GM04503 (cell line): ENCODE measurements at regions not wholly inside any gene's neighbourhood (a gene's known extent, or its start where the extent isn't known, plus 50 kb on each side); places are given as distances from the start of the nearest gene placed in this dataset.

ENCODE experiments used
- DNase-seq: peaks from one replicate; pipeline ENCODE4 v3.0.0-alpha.2; 2012; ENCODE audit warnings: low read depth

DNA sequence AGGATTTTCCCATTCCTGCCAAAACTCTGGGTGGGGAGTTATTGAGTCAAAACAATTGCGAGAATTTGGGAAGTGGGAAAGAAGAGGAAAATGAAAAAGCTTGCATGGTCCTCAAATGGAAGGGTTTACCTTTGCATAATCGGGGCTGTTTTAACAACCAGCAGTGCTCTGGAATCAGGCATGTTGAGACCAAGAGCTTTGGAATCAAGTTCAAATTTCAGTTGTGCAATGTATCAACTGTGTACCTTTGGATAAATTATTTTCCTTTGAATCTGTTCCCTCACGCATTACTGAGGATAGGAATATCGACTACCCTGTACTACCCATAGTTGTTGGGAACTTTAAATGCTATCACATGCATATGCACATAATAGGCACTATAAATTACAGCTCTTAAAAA lies 205.5 kb downstream of the JCAD start:
- no peak for DNase-seq

DNA sequence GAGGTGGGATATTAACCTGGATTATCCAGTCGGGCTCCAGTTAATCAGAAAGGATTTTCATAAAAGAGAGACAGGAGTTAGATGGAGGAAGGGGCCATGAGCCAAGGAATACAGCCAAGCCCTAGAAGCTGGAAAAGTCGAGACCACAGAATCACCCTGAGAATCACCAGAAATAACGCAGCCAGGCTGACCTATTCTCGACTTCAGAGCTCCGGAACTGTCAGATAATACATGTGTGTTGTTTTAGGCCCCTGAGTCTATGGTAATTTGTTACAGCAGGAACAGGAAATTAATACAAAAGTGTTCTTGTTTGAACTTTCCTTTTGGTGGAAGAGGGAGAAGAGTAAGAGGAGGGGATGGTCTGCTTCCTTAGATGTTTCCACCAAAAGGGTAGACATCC lies 208.1 kb downstream of the JCAD start:
- no peak for DNase-seq

DNA sequence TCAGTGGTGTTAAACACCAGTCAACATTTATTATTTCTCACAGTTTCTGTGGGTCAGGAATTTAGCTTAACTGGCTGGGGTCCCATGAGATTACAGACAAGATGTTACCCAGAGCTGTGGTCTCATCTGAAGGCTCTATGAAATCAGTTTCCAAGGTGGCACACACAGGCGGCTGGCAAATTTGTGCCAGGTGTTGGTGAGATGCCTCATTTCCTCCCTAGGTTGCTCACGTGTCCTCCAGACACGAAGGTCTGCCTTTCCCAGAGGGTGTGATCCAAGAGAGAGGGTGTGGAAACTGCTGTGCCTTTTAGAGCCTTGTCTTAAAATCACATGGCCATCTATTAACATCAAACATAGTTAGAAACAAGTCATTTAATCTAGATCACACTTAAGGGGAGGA lies 209.0 kb downstream of the JCAD start:
- DNase-seq = no peak

DNA sequence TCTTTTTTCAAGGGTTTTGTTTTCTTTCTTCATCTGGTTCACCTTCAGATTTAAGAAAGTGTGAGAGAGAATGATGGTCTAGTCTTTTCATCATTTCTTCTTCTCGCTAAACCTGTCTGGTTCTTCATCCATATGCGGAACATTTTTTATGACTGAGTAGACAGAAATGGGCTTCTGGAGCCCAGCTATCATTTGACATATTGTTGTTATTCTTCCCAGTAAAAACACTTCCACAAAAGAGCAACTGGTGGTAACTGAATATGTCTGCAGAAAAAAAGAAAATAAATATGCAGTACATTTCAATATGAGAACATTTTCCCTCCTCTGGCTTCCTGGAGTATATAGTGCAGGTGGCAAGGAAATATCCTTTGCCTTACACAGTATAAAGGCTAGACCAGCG lies 209.5 kb downstream of the JCAD start:
- no peak for DNase-seq

DNA sequence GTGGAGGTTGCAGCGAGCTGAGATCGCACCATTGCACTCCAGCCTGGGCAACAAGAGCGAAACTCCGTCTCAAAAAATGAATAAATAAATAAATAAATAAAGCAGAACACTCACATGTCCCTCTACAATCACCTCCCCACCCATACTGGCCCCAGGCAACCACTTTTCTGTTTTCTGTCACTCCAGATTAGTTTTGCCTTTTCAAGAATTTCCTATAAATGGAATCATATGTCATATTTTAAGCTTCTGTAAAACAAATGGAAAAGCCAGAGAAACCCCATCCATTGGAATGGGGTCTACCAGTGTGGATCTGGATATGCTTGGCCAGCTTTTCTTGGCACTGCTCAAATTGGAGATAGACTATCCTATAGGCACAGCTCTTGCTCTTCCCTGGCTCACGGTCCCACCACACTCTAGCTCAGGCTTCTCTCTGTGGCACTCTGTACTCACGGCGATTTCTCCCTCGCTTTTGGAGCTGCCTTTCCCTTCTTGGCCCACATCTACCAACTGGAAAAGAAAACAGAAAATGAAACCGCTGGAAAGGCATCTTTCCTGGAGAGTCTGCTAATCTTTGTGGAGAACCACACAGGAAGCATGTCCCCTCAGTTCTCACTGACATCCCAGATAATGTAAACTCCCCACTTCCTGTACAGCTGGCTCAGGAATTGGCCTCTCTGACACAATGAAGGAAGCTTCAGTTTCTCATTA lies 210.1 kb downstream of the JCAD start:
- no peak for DNase-seq

DNA sequence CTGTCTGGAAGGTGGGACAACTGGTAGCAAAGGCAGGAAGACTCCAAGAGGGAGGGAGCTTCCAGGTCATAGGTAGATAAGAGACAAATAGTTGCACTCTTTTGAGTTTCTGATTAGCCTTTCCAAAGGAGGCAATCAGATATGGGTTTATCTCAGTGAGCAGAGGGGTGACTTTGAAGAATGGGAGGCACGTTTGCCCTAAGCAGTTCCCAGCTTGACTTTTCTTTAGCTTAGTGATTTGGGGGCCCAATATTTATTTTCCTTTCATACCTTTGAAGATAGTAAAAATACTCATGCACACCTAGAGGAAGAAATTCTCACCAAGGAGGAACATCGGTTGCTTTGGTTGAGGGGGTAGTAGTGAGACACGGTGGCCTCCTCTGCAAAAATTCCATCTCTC lies 212.1 kb upstream of the SVIL start:
- DNase-seq = no peak

DNA sequence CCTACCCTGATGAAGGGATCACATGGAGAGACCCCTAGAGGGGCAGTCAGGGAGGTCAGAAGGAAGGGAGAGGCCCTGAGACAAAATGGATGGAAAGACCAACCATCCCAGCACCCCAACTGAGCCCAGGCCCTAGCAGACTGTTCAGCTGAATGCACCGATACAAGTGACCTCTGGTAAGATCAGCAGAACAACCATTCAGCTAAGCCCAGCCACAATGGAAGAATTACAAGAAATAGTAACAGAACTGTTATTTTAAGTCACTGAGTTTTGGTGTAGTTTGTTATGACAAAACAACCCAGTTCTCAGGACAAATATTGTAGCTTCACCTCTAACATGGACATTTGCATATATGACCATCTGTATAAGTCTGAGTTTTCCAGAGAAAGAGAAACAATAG lies 210.4 kb upstream of the SVIL start:
- no peak for DNase-seq

DNA sequence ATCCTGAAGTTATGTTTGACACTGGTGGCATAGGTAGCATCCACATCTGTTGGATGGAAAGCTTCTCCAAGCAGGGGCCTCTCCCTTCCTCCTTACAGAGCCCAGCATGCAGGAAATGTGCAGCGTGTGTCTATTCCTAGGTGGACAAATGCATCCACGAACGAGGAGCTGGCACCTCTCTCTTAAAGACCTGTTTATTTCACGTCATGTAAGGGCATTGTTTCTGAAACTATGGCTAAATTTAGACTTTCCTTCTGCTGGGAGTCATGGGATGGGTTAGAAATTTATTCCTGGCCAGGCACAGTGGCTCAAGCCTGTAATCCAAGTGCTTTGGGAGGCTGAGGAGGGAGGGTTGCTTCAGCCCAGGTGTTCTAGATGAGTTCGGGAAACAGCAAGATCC lies 208.4 kb upstream of the SVIL start:
- no peak for DNase-seq

DNA sequence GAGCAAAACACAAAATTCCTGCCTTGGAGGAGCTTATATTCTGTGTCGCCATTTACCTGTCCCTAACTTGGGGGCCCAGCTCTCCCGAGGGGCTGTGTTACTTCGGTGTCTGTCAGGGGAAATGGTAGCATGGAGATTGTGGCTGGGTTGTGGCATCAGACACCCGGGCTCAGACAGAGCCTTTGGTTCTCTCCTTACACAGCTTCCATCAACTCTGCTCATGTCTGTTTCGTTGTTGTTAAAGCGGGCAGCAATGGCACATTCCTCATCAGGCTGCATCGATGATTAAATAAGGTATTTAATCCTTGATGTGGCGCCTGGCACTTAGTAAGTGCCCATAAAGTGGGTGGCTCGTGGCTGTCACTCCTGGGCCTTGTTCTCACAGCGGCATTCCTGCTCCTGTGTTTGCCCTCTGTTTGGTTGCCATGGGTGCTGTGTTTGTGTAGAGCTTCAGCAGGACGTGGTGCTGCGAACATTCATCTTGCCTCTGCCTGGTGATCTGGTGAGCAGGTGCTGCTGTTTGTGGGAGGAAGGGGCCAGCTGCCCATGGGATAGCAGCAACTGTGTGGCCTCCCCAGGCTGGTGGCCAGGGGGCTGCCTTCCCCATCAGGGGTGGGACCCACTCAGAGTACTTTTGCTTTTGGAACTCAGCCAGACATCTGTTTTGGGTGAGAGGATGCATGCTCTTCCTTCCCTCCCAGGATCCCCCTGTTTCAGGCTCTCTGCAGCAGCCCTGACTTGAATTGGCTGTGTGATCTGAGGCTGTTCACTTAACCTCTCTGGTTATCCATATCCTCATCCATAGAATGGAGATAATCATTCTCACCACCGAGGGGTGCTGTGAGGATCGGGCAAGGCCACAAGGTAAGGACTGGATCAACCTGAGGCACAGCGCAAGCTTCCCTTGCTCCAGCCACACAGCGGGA lies 207.2 kb upstream of the SVIL start:
- no peak for DNase-seq

DNA sequence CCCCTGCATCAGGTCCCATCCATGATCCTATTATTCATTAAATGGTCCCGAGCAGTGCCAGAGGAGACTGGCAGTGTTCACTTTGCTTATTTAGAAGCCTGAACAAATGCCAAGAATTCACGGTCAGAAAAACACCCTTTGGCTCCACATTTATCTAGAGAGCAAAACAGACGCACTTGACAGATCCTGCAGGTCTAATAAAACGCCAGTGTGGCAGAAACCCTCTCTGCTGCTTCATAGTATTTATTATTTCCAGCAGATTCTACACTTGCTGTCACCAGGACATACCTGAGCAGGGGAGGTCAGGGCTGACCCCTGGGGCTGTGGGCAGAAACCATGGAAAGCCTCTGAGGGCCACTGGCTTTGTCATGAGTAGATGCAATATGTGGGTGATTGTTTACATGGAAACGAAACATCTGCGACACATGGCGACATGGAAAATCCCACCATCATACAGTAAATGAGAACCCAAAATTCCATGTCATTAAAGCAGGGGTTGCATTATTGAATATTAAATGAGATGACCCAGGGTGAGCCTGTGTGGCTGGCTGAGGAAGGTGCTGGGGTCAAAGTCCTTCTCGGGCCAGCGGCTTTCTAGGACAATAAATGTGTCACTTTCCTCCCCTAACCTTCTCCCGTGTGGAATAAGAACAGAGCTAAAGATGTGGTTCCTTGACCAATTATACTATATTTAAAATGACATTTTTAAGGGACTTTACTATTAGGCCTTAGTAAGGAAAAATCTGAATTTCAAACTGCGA lies 205.9 kb upstream of the SVIL start:
- no peak for DNase-seq

DNA sequence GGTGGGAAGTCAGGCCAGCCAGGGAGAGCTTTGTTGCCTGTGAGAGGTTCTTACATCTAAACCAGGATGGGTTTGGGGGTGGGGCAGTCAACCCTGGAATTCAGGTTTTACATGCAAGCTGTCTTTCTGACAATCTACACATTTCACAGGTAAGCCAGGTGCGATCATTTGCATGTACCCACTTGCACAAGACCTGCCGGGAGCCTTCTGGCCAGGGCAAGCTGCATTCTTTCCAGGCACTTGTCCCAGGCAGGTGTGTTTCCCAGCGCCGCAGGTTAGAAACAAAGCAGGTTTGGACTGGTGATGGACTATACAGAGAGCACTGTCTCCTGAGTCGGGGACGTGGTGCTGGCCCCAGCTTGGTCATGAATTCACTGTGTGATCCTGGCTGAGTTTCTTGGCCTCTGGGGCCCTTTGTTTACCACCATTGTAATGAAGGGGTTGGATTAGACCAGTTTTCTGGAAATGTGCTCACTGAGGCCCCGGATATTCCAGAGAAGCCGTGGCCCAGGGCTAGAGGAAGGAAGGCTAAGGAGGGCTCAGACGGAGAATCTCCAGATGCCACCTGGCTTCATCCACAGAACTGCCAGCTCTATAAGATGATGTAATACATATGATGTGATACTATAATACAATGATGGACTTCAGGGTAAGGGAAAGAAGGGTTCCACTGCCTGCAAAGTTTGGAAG lies 205.2 kb upstream of the SVIL start:
- DNase-seq = no peak

DNA sequence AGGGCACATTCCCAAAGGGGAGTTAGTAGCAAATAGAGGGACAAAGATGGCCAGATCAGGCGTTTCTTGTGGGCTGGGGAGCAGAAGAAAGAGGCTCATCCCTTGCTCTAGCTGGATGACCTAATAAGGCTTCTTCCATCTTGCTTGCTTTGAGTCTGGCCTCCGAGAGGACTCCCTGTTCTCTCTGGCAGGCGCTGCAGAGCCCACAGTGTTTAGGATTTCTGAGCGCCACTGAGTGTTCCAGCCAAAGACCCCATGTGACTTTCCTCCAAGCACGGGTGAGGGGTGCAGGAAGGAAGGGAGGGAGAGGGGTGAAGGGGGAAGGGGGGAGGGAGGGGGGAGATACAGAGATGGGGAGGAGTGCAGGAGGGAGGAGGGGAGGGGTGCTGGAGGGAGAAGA lies 203.8 kb upstream of the SVIL start:
- DNase-seq = no peak

DNA sequence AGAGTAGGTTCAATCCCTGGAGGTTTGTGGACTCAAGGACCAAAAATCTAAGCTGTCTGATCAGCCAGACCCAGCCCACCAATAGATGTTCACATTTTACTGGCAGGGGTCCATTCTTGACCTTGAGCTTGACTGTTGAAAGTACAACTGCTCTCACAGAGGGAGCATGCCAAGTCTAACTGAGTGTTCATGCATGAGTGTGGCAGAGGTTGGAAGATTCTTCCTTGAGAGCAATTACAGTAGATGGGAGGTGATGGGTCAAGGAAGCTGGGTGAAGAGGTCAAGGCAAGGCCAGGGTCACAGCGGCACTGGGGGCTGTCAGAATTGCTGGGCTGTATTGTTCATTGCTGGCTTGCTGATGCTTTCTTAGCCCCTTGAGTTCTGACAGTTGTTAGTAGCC lies 202.8 kb upstream of the SVIL start:
- DNase-seq = no peak

DNA sequence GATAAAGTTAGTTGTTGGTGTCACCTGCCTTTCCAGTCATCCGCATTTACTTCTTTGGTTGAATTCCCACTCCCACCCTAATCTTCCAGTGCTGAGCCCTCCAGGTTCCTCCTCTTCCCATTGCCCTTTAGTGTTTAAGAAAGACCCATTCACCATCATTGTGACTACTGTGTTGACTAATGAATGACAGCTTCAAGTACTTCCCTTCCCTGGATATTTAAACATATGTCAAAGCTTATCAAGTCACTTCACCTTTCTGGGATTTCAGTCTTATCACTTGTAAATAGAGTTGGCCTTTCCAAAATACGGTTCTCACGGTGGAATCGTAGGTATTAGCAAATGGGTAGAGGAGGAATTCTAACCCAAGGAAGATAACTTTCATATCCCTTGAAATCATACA lies 201.6 kb upstream of the SVIL start:
- no peak for DNase-seq

DNA sequence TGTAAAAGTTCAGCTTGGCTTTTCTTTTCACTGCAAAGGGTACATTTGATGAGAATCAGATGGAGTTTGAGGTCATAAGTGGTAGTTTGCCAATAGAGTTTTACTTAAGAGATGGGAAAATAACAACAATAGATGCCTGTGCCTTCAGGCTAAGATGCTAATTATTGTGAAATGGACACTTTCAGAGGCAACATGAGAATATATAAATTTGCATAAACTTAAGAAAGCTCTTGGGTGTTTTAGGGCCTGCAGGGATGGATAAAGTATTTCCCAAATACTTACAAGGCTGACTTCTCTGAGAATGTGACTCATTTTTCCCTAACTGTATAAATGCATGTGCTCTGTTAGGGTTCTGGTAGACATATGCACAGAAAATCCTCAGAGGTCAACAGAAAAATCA lies 200.3 kb upstream of the SVIL start:
- no peak for DNase-seq

DNA sequence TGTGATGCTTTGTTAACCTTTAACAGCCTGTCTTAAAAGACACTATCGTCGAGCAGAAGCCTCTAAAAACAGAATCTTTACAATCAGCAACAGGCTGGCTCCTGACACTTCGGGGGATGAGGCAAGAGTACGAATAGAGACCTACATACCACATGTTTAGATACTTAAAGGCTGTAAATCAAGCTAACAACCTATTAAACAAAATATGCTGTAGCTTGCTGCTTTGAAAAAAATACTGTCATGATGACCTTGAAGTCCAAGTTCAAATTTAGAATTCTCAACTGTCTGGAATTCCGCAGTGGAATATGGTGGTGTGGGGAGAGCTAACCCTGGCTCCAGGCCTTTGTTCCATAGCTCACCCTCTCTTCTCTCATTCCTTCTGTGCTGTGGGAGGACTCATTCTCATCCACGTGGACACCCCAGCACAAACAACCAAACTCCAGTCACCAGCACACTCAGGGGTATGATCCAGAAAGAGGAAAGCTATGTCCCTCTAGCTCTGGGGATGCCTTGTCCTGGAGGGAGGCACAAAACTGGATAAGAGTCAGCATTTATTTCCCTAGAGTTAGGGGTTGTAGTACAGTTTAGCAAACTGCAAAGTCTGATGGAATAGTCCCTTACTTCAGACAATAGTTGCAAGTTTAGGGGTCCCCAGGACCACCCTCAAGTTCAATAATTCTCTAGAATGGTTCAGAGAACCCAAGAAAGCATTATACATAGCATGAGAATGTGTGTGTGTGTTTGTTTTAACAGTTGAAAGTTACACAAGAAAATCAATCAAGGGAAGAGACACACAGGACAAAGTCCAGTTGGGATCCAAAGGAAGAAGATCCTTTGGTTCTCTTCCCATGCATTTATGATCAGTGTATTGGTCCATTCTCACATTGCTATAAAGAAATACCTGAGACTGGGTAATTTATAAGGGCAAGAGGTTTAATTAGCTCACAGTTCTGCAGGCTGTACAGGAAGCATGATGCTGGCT lies 196.1 kb upstream of the SVIL start:
- DNase-seq = no peak

DNA sequence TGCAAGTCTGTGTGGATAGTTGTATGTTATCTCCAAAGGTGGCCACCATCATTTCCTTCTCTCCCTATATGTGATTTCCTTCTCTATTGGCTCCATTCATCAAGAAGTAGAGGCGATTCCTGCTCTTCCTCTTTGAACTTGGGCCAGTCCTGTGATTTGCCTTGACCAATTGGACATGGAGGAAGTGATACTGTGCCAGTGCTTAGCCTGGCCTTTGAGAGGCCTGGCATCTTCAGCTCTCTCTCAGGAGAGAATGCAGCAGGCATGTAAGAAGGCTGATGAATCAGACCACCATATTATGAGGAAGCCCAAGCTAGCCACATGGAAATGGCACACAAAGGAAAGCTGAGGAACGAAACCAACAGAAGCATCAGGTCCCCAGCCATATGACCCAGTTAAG lies 195.0 kb upstream of the SVIL start:
- DNase-seq = no peak

DNA sequence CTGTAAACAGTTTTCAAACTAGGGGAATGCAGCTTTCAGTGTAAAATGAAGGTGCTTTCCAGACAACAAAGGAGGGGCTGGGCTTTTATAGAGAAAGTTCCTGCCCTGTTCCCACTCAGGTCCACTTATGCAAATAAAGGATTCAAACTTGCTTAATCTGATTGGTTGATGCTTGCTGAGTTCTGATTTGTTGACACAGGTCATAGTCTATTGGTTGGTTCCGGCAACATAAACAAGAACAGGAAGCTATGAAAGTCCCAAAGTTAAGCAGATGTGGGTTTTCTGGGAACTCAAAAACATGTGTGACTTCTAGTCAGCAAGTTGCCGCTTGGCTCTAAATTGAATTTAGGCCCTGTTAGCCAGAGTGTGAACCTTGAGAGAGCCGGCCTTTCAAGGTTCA lies 194.2 kb upstream of the SVIL start:
- DNase-seq = no peak

DNA sequence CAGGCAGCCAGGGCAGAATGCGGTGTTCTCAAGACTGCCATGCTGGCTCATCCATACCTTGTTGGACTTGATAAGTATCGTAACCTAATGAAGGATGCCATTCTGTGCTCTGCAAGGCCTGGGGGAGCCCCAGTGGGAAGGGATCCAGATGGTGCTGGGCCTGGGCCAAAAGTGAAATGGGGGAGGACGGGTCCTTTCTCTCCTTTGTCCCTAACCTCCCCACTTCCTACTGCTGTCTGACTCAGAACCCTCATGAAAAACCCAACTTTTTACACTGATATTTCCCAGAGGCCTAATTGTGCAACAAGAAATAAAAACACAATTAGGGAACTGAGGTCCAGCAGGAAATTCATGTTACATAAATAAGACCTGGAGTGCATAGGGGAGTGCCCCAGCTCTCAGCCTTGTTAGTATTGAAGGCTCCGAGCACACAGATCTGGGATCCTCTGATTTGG lies 193.7 kb upstream of the SVIL start:
- DNase-seq = no peak

DNA sequence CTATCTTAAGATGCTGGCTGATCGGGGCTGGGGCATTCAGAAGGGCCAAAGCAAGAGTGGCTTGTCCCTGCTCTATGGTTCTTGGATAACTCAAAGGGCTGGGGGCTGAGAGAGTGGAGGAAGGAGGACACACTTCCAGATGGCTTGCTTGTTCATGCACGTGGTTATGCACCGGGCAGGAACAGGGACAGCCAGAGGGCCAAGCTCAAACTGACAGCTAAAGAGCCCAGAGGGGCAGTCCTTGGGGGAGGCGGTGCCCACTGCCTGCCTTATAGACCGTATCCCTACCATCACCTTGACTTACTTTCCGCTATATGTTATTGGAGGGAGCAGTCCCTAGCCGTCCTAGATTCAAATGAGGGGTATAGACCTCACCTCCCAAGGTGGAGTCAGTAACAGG lies 192.7 kb upstream of the SVIL start:
- DNase-seq = no peak
